Karpas-422 (cell line): ENCODE measurements at regions not wholly inside any gene's neighbourhood (a gene's known extent, or its start where the extent isn't known, plus 50 kb on each side); places are given as distances from the start of the nearest gene placed in this dataset.

ENCODE experiments used
- DNase-seq: peaks from one replicate; pipeline ENCODE4 v3.0.0-alpha.2; 2015
- H2AFZ ChIP-seq: fragments of 200-600 bp; sonication (generic); 2 replicates; pipeline ENCODE4 v1.6.1; 2014; ENCODE audit warnings: antibody characterized with exemption, low read length, mixed read lengths
- H3K27ac ChIP-seq: fragments of 200-600 bp; sonication (generic); 2 replicates; pipeline ENCODE4 v1.5.1; 2014; ENCODE audit warnings: mild to moderate bottlenecking, low read length, moderate library complexity
- H3K27me3 ChIP-seq: fragments of 200-600 bp; sonication (generic); 2 replicates; pipeline ENCODE4 v1.6.1; 2014; ENCODE audit warnings: low read length, mixed read lengths
- H3K36me3 ChIP-seq: fragments of 200-600 bp; sonication (generic); 2 replicates; pipeline ENCODE4 v1.6.1; 2014; ENCODE audit warnings: low read length, mixed read lengths; ENCODE audit not compliant: insufficient read depth
- H3K4me1 ChIP-seq: fragments of 200-600 bp; sonication (generic); 2 replicates; pipeline ENCODE4 v1.6.1; 2014; ENCODE audit warnings: mild to moderate bottlenecking, low read length, mixed read lengths
- H3K4me2 ChIP-seq: fragments of 200-600 bp; sonication (generic); 2 replicates; pipeline ENCODE4 v1.6.1; 2014; ENCODE audit warnings: low read length, low read depth, mild to moderate bottlenecking; ENCODE audit not compliant: poor library complexity, severe bottlenecking
- H3K4me3 ChIP-seq: fragments of 200-600 bp; sonication (generic); 2 replicates; pipeline ENCODE4 v1.5.1; 2014; ENCODE audit warnings: mild to moderate bottlenecking, antibody characterized with exemption, low read length, mixed read lengths
- H3K79me2 ChIP-seq: fragments of 200-600 bp; sonication (generic); 2 replicates; pipeline ENCODE4 v1.6.1; 2014; ENCODE audit warnings: mild to moderate bottlenecking, low read length, mixed read lengths
- H3K9ac ChIP-seq: fragments of 200-600 bp; sonication (generic); 2 replicates; pipeline ENCODE4 v1.6.0; 2014; ENCODE audit warnings: low read length
- H3K9me2 ChIP-seq: fragments of 200-600 bp; sonication (generic), shearing (Covaris generic); replicated peaks from 2 replicates; pipeline ENCODE4 v1.6.0; 2014; ENCODE audit warnings: mild to moderate bottlenecking, low read length, moderate library complexity; ENCODE audit not compliant: insufficient read depth
- H3K9me3 ChIP-seq: fragments of 300-700, 200-600 bp; sonication (generic); 2 replicates; pipeline ENCODE4 v1.6.1; 2014; ENCODE audit warnings: low read length, mixed read lengths
- H4K20me1 ChIP-seq: fragments of 200-600 bp; sonication (generic); 2 replicates; pipeline ENCODE4 v1.6.1; 2014; ENCODE audit warnings: mild to moderate bottlenecking, antibody characterized with exemption, low read length, low read depth; ENCODE audit not compliant: insufficient read depth

GRCh38 chr18:24914171-24914525 is 437.8 kb downstream of the ZNF521 start:
- Histone ChIP-seq H3K9me2 (no peaks in the 10 kb centered on the region), H3K4me1 (no peaks in the 10 kb centered on the region), H3K27me3 (no peaks in the 10 kb centered on the region), H3K4me2 (no peak overlapping the region), H3K9me3 (no peaks in the 10 kb centered on the region), H3K9ac (no peak overlapping the region), H3K36me3 (no peaks in the 10 kb centered on the region), H3K27ac (no peak overlapping the region), H3K79me2 (no peaks in the 10 kb centered on the region), H2AFZ (no peak overlapping the region), H4K20me1 (no peaks in the 10 kb centered on the region), H3K4me3 (no peak overlapping the region)
- no peak for DNase-seq

- H3K9me2 ChIP-seq: no peaks in the 10 kb centered on the region
- H3K4me1 ChIP-seq: no peaks in the 10 kb centered on the region
- no peak overlapping the region for H3K27ac ChIP-seq
- H3K4me3 ChIP-seq: no peak overlapping the region
- no peaks in the 10 kb centered on the region for H3K9me3 ChIP-seq
- no peak overlapping the region for H3K4me2 ChIP-seq
- no peak for DNase-seq
- no peak overlapping the region for H2AFZ ChIP-seq
- no peak overlapping the region for H3K9ac ChIP-seq
- H3K36me3 ChIP-seq: no peaks in the 10 kb centered on the region
- H3K79me2 ChIP-seq: no peaks in the 10 kb centered on the region
- H4K20me1 ChIP-seq: no peaks in the 10 kb centered on the region
- H3K27me3 ChIP-seq: no peaks in the 10 kb centered on the region
Measured at GRCh38 chr18:24914685-24915084, 437.3 kb downstream of the ZNF521 start.

GRCh38 chr18:24915547-24915946 is 436.4 kb downstream of the ZNF521 start:
- H2AFZ ChIP-seq: no peak overlapping the region
- H4K20me1 ChIP-seq: no peaks in the 10 kb centered on the region
- no peak for DNase-seq
- no peaks in the 10 kb centered on the region for H3K9me3 ChIP-seq
- no peak overlapping the region for H3K27ac ChIP-seq
- no peaks in the 10 kb centered on the region for H3K9me2 ChIP-seq
- H3K4me2 ChIP-seq: no peak overlapping the region
- H3K4me3 ChIP-seq: no peak overlapping the region
- H3K36me3 ChIP-seq: no peaks in the 10 kb centered on the region
- H3K79me2 ChIP-seq: no peaks in the 10 kb centered on the region
- no peak overlapping the region for H3K9ac ChIP-seq
- H3K27me3 ChIP-seq: no peaks in the 10 kb centered on the region
- H3K4me1 ChIP-seq: no peaks in the 10 kb centered on the region

- H3K9me3 ChIP-seq: no peaks in the 10 kb centered on the region
- no peak overlapping the region for H3K4me2 ChIP-seq
- H4K20me1 ChIP-seq: no peaks in the 10 kb centered on the region
- no peaks in the 10 kb centered on the region for H3K79me2 ChIP-seq
- no peak overlapping the region for H3K4me3 ChIP-seq
- no peaks in the 10 kb centered on the region for H3K36me3 ChIP-seq
- H3K9ac ChIP-seq: no peak overlapping the region
- no peak for DNase-seq
- no peak overlapping the region for H2AFZ ChIP-seq
- H3K27me3 ChIP-seq: no peaks in the 10 kb centered on the region
- H3K9me2 ChIP-seq: no peaks in the 10 kb centered on the region
- no peaks in the 10 kb centered on the region for H3K4me1 ChIP-seq
- H3K27ac ChIP-seq: no peak overlapping the region
Measured at GRCh38 chr18:24917767-24918166, 434.2 kb downstream of the ZNF521 start.

- no peaks in the 10 kb centered on the region for H3K9me3 ChIP-seq
- no peak overlapping the region for H3K27ac ChIP-seq
- H3K9ac ChIP-seq: no peak overlapping the region
- no peaks in the 10 kb centered on the region for H3K27me3 ChIP-seq
- H3K36me3 ChIP-seq: no peaks in the 10 kb centered on the region
- no peak overlapping the region for H3K4me2 ChIP-seq
- no peak for DNase-seq
- H2AFZ ChIP-seq: no peak overlapping the region
- H4K20me1 ChIP-seq: no peaks in the 10 kb centered on the region
- H3K79me2 ChIP-seq: no peaks in the 10 kb centered on the region
- H3K9me2 ChIP-seq: no peaks in the 10 kb centered on the region
- no peaks in the 10 kb centered on the region for H3K4me1 ChIP-seq
- H3K4me3 ChIP-seq: no peak overlapping the region
Measured at GRCh38 chr18:24918257-24918656, 433.7 kb downstream of the ZNF521 start.

GRCh38 chr18:24919181-24919797 is 432.7 kb downstream of the ZNF521 start:
- H3K4me3 ChIP-seq: no peak overlapping the region
- H3K9me3 ChIP-seq: no peaks in the 10 kb centered on the region
- no peak for DNase-seq

GRCh38 chr18:24922491-24922890 is 429.5 kb downstream of the ZNF521 start:
- Histone ChIP-seq H3K4me3 (no peak overlapping the region), H3K27ac (no peak overlapping the region), H2AFZ (no peak overlapping the region), H3K79me2 (no peaks in the 10 kb centered on the region), H3K4me2 (no peak overlapping the region), H3K9ac (no peak overlapping the region), H3K4me1 (no peaks in the 10 kb centered on the region), H3K9me3 (no peaks in the 10 kb centered on the region), H3K36me3 (no peaks in the 10 kb centered on the region), H3K27me3 (no peaks in the 10 kb centered on the region), H3K9me2 (no peaks in the 10 kb centered on the region), H4K20me1 (no peaks in the 10 kb centered on the region)
- no peak for DNase-seq

More at GRCh38 chr18:24919181-24919797, 432.7 kb downstream of the ZNF521 start:
- H2AFZ ChIP-seq: no peak overlapping the region
- no peaks in the 10 kb centered on the region for H3K4me1 ChIP-seq
- H3K36me3 ChIP-seq: no peaks in the 10 kb centered on the region
- no peaks in the 10 kb centered on the region for H3K9me2 ChIP-seq
- H3K27ac ChIP-seq: no peak overlapping the region
- H4K20me1 ChIP-seq: no peaks in the 10 kb centered on the region
- no peak overlapping the region for H3K4me2 ChIP-seq
- H3K9ac ChIP-seq: no peak overlapping the region
- no peaks in the 10 kb centered on the region for H3K27me3 ChIP-seq
- H3K79me2 ChIP-seq: no peaks in the 10 kb centered on the region

- H3K4me1 ChIP-seq: no peaks in the 10 kb centered on the region
- no peak for DNase-seq
- H4K20me1 ChIP-seq: no peaks in the 10 kb centered on the region
- H2AFZ ChIP-seq: no peak overlapping the region
- no peaks in the 10 kb centered on the region for H3K9me2 ChIP-seq
- no peaks in the 10 kb centered on the region for H3K36me3 ChIP-seq
- no peaks in the 10 kb centered on the region for H3K79me2 ChIP-seq
- H3K9me3 ChIP-seq: no peaks in the 10 kb centered on the region
- H3K4me2 ChIP-seq: no peak overlapping the region
- H3K4me3 ChIP-seq: no peak overlapping the region
- H3K9ac ChIP-seq: no peak overlapping the region
- no peaks in the 10 kb centered on the region for H3K27me3 ChIP-seq
- H3K27ac ChIP-seq: no peak overlapping the region
Measured at GRCh38 chr18:24923138-24923537, 428.8 kb downstream of the ZNF521 start.
